Pancreas (tissue), 10 donors: ENCODE measurements at regions not wholly inside any gene's neighbourhood (a gene's known extent, or its start where the extent isn't known, plus 50 kb on each side); places are given as distances from the start of the nearest gene placed in this dataset.

Experiments used
- ATAC-seq, 4 donors: fragments of 200-7000 bp; cut with Tn5 transposase; one replicate each; pipeline versions ENCODE4 v1.8.0 to v1.9.1; 2020; ENCODE audit warnings: mild to moderate bottlenecking in 4 of 4, moderate library complexity in 4 of 4
- DNase-seq, 6 donors: peaks; one replicate each; pipeline ENCODE4 v3.0.0-alpha.2; 2020
- FAIRE-seq: peaks from 2 replicates; lab custom pipeline; 2012; peaks lifted over from hg19 to GRCh38; lab: Jason Lieb, UNC
- H3K27ac ChIP-seq, 4 donors: fragments of 200-600 bp; sonication (generic); 1 replicate in 3 of 4; 2 replicates in 1 of 4; pipeline versions ENCODE4 v1.5.0 to v1.8.0; 2020
- H3K27me3 ChIP-seq, 4 donors: fragments of 200-600 bp; one replicate each; pipeline ENCODE4 v1.8.0; 2021
- H3K36me3 ChIP-seq, 3 donors: fragments of 200-600 bp; sonication (generic) in 1 of 3; one replicate each; pipeline versions ENCODE4 v1.5.0 to v1.8.0; 2020 to 2021
- H3K4me1 ChIP-seq, 3 donors: fragments of 200-600 bp; one replicate each; pipeline ENCODE4 v1.8.0; 2021
- H3K4me3 ChIP-seq, 4 donors: fragments of 200-600 bp; sonication (generic) in 2 of 4; one replicate each; pipeline versions ENCODE4 v1.5.0 to v1.8.0; 2020 to 2021
- H3K9me3 ChIP-seq, 4 donors: fragments of 200-600 bp; one replicate each; pipeline ENCODE4 v1.8.0; 2021
- CTCF ChIP-seq, 4 donors: fragments of 200-600 bp; sonication (generic) in 3 of 4; IDR thresholded peaks; one replicate each; pipeline versions ENCODE4 v1.5.0 to v1.8.0; 2021; ENCODE audit warnings: antibody characterized with exemption in 4 of 4
- WGBS, 2 donors: extraction: QIAGEN DNeasy Blood & Tissue Kit; methylation state at CpG; one replicate each; pipeline ENCODE4 v1.1.7; 2013; 5-methylcytosine and 5-hydroxymethylcytosine counted together
- intact Hi-C, 3 donors: fragments of 100-400 bp; cut with DNase I; formaldehyde crosslinking; loops; one replicate each; pipeline versions ENCODE4 v1.11.1 to v1.14.2; 2022
- donor health status: healthy with polysubstance abuse.
- donor health status: DM: no; HTN: no; CAD: no; lungs with moderate emphysema.
- donor health status: DM: no; HTN: no; CAD: no.
- donor health status: control.
- donor health status: control.
- donor health status: Bipolar disorder and iron deficiency.
- donor health status: DM: yes; HTN: yes; CAD: no.
- donor health status: DM: no; HTN: no; CAD: no.
- donor health status: DM: no; HTN: no; CAD: no.
- donor health status: DM: yes; HTN: yes; CAD: no.

GRCh38 chr7:159196584-159196983, 51.9 kb upstream of the VIPR2 start:
- 89 to 93% methylated on average over 8 of the region's 8 CpGs for WGBS, 2 donors
- Histone ChIP-seq H3K9me3 (no peaks in the 10 kb centered on the region), H3K36me3 (no peaks in the 10 kb centered on the region), H3K4me1 (no peaks in the 10 kb centered on the region), H3K27ac (no peak overlapping the region), H3K27me3 (no peaks in the 10 kb centered on the region), H3K4me3 (no peak overlapping the region)
- no peak for TF ChIP-seq CTCF (IDR thresholded peaks at IDR 0.05)
- intact Hi-C loops: no loop called here
- DNase-seq (no peak), FAIRE-seq (no peak), ATAC-seq (no peak)

DNA sequence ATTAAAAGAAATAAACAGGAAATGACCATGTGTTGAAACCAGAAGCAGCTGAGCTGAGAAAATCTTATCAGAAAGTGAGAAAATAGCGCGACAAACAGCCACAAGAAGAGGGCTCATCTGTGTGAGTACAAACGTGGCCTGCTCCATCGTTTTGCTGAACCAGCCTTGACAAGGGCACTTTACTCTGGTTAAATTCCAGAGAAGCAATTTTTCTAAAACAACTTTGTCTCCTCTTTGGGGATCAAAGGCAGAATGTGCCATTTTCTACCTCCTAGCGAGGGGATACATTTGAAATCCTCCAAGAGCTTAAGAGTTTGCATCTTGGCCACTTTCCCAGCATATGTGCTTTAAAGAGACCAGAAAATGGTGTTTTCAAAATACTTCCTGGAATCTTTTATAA, 51.3 kb upstream of the VIPR2 start:
- no peak for FAIRE-seq
- Histone ChIP-seq H3K4me3 (no peak overlapping the region), H3K4me1 (no peaks in the 10 kb centered on the region), H3K9me3 (no peaks in the 10 kb centered on the region), H3K27me3 (no peaks in the 10 kb centered on the region), H3K27ac (no peak overlapping the region), H3K36me3 (no peaks in the 10 kb centered on the region)
- intact Hi-C loops: no loop called here
- no peak for ATAC-seq
- no peak for TF ChIP-seq CTCF (IDR thresholded peaks at IDR 0.05)
- WGBS, 2 donors: 63 to 65% methylated on average over 5 of the region's 5 CpGs
- DNase-seq: no peak
